Left lung (tissue), 4 donors: ENCODE measurements at regions not wholly inside any gene's neighbourhood (a gene's known extent, or its start where the extent isn't known, plus 50 kb on each side); places are given as distances from the start of the nearest gene placed in this dataset.

Experiments used
- ATAC-seq: fragments of 200-7000 bp; cut with Tn5 transposase; one replicate; pipeline ENCODE4 v1.9.1; 2020; ENCODE audit warnings: moderate library complexity
- DNase-seq, 4 donors: peaks; one replicate each; pipeline ENCODE4 v3.0.0-alpha.2; 2013 to 2020
- H3K27ac ChIP-seq, 2 donors: fragments of 200-600 bp; sonication (generic) in 1 of 2; one replicate each; pipeline versions ENCODE4 v1.5.0 to v1.8.0; 2020 to 2021
- H3K27me3 ChIP-seq, 2 donors: fragments of 200-600 bp; sonication (generic) in 1 of 2; one replicate each; pipeline versions ENCODE4 v1.5.0 to v1.8.0; 2020 to 2021
- H3K36me3 ChIP-seq, 2 donors: fragments of 200-600 bp; sonication (generic) in 1 of 2; one replicate each; pipeline versions ENCODE4 v1.5.0 to v1.8.0; 2020 to 2021
- H3K4me1 ChIP-seq, 2 donors: fragments of 200-600 bp; one replicate each; pipeline ENCODE4 v1.8.0; 2021
- H3K4me3 ChIP-seq, 2 donors: fragments of 200-600 bp; sonication (generic) in 1 of 2; one replicate each; pipeline versions ENCODE4 v1.5.0 to v1.8.0; 2020 to 2021; ENCODE audit warnings: mild to moderate bottlenecking in 1 of 2
- H3K9me3 ChIP-seq, 2 donors: fragments of 200-600 bp; sonication (generic) in 1 of 2; one replicate each; pipeline versions ENCODE4 v1.5.0 to v1.8.0; 2020 to 2021
- intact Hi-C, 2 donors: fragments of 100-400 bp; cut with DNase I; formaldehyde crosslinking; loops; one replicate each; pipeline versions ENCODE4 v1.11.2 to v1.14.2; 2022
- TF ChIP-seq, protein P1 (sequence below), 2 donors: fragments of 200-600 bp; sonication (generic) in 1 of 2; IDR thresholded peaks; one replicate each; pipeline versions ENCODE4 v1.5.0 to v1.8.0; 2021; ENCODE audit warnings: antibody characterized with exemption in 2 of 2
- donor health status: DM: no; HTN: yes; CAD: no.
- donor health status: DM: no; HTN: no; CAD: no.

DNA sequence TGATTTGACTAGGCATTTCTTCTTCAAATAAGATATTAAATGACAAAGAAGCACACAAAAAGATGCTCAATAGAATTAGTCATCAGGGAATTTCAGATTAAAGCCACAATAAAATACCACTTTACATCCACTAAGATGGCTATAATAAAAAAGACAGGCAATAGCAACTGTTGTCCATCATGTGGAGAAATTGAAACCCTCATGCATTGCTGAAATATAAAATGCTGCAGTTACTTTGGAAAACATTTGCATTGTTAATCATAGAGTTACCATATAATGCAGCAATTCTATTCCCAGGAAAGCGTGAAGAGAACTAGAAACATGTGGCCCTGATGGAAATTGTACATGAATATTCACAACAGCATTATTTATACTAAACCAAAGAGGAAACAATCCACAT, 605.5 kb upstream of the SLITRK1 start:
- Histone ChIP-seq H3K4me1 (no peaks in the 10 kb centered on the region), H3K9me3 (peaks cover 0 to 3% of the 10 kb centered on the region in 2 donors), H3K36me3 (no peaks in the 10 kb centered on the region), H3K27ac (no peak overlapping the region), H3K27me3 (no peaks in the 10 kb centered on the region), H3K4me3 (no peak overlapping the region)
- intact Hi-C loops = no loop called here
- DNase-seq (no peak), ATAC-seq (no peak)
- TF ChIP-seq, protein P1, sequence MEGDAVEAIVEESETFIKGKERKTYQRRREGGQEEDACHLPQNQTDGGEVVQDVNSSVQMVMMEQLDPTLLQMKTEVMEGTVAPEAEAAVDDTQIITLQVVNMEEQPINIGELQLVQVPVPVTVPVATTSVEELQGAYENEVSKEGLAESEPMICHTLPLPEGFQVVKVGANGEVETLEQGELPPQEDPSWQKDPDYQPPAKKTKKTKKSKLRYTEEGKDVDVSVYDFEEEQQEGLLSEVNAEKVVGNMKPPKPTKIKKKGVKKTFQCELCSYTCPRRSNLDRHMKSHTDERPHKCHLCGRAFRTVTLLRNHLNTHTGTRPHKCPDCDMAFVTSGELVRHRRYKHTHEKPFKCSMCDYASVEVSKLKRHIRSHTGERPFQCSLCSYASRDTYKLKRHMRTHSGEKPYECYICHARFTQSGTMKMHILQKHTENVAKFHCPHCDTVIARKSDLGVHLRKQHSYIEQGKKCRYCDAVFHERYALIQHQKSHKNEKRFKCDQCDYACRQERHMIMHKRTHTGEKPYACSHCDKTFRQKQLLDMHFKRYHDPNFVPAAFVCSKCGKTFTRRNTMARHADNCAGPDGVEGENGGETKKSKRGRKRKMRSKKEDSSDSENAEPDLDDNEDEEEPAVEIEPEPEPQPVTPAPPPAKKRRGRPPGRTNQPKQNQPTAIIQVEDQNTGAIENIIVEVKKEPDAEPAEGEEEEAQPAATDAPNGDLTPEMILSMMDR (IDR thresholded peaks at IDR 0.05) = no peak

DNA sequence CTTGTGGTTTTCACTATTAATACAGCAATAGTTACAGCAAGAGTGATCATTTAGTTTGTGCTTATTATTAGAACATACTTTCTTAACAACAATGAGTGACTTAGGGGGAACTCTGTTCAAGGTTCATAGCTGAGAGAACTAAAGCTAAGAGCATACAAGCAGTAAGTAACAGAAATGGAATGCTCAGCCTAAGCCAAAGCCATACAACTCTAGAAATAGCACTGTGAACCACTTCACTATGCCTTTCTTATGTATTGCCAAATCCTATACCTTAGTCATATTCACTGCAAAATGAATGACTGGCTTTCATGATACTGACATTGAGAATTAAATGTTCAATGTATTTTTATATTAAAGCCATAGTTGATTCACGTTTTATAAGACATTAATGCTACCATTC, 599.7 kb upstream of the SLITRK1 start:
- H3K27ac ChIP-seq = no peak overlapping the region
- no peaks in the 10 kb centered on the region for H3K9me3 ChIP-seq
- H3K27me3 ChIP-seq = no peaks in the 10 kb centered on the region
- no peaks in the 10 kb centered on the region for H3K36me3 ChIP-seq
- no peak for ATAC-seq
- H3K4me1 ChIP-seq = no peaks in the 10 kb centered on the region
- intact Hi-C loops = no loop called here
- no peak overlapping the region for H3K4me3 ChIP-seq
- DNase-seq = no peak
- TF ChIP-seq, protein P1 (IDR thresholded peaks at IDR 0.05) = no peak

DNA sequence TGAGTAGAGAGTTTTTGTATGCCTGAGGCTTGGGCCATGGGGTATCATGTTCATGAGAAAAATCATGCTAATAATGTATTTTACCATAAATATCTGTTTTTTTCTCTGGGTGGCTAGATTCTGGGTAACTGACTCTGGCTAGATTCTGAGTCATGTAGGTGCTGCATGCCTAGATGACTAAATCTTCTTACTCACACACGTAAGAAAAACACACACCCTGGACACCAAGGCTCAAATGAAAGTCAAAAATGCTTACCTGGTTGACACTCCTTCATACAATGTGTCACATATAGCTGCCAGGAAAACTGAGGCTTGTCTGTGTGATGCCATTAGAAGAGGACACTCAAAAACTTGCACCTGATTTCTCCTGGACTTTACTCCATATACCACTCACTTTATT, 597.4 kb upstream of the SLITRK1 start:
- Histone ChIP-seq H3K27ac (no peak overlapping the region), H3K4me3 (no peak overlapping the region), H3K36me3 (no peaks in the 10 kb centered on the region), H3K4me1 (no peaks in the 10 kb centered on the region), H3K9me3 (peaks cover 0 to 7% of the 10 kb centered on the region in 2 donors), H3K27me3 (no peaks in the 10 kb centered on the region)
- DNase-seq (no peak), ATAC-seq (no peak)
- TF ChIP-seq, protein P1 (IDR thresholded peaks at IDR 0.05) = no peak
- intact Hi-C loops = no loop called here

DNA sequence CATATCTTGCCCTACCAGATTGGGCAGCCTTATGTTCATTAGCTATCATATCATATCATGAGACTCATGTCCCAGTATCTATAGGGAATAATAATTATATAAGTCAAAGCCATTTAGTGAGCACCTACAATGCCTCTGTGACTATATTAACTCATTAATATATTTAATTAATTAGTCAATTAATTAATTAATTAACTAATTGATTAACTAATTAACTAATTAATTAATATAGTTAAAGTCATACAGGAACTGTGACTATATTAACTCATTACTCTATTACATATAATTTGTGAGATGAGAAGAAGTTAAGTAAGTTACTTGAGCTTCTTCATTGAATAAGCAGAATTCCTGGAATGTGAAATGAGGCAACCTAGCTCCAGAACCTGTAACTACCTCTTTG, 588.3 kb upstream of the SLITRK1 start:
- H3K27ac ChIP-seq = no peak overlapping the region
- ATAC-seq (no peak), DNase-seq (no peak)
- H3K4me1 ChIP-seq = no peaks in the 10 kb centered on the region
- TF ChIP-seq, protein P1 (IDR thresholded peaks at IDR 0.05) = no peak
- intact Hi-C loops = no loop called here
- H3K36me3 ChIP-seq = no peaks in the 10 kb centered on the region
- H3K27me3 ChIP-seq = no peaks in the 10 kb centered on the region
- no peak overlapping the region for H3K4me3 ChIP-seq
- peaks cover 0 to 16% of the 10 kb centered on the region in 2 donors for H3K9me3 ChIP-seq

DNA sequence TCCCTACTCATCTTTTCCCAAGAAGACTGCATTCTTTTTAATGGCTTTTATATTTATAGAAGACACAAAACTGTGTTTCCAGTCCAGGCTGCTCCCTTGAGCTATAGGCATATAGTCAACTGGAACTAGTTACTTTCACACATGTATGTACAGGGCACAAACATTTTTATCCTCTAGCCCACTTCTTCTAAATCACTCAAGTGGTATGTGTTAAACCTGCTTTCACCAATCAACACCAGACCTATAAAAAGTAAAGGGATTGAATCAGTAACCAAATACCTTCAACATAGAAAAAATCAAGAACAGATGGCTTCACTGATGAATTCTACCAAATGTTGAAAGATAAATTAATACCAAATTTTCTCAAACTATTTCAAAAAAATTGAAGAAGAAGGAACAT, 584.2 kb upstream of the SLITRK1 start:
- Histone ChIP-seq H3K36me3 (no peaks in the 10 kb centered on the region), H3K4me3 (no peak overlapping the region), H3K27me3 (no peaks in the 10 kb centered on the region), H3K27ac (no peak overlapping the region), H3K9me3 (peaks cover 0 to 11% of the 10 kb centered on the region in 2 donors), H3K4me1 (no peaks in the 10 kb centered on the region)
- TF ChIP-seq, protein P1 (IDR thresholded peaks at IDR 0.05) = no peak
- no peak for DNase-seq
- no peak for ATAC-seq
- intact Hi-C loops = no loop called here
